Left lung (tissue), 4 donors: ENCODE measurements at regions not wholly inside any gene's neighbourhood (a gene's known extent, or its start where the extent isn't known, plus 50 kb on each side); places are given as distances from the start of the nearest gene placed in this dataset.

ENCODE experiments used
- ATAC-seq: fragments of 200-7000 bp; cut with Tn5 transposase; one replicate; pipeline ENCODE4 v1.9.1; 2020; ENCODE audit warnings: moderate library complexity
- DNase-seq, 4 donors: peaks; one replicate each; pipeline ENCODE4 v3.0.0-alpha.2; 2013 to 2020
- H3K27ac ChIP-seq, 2 donors: fragments of 200-600 bp; sonication (generic) in 1 of 2; one replicate each; pipeline versions ENCODE4 v1.5.0 to v1.8.0; 2020 to 2021
- H3K27me3 ChIP-seq, 2 donors: fragments of 200-600 bp; sonication (generic) in 1 of 2; one replicate each; pipeline versions ENCODE4 v1.5.0 to v1.8.0; 2020 to 2021
- H3K36me3 ChIP-seq, 2 donors: fragments of 200-600 bp; sonication (generic) in 1 of 2; one replicate each; pipeline versions ENCODE4 v1.5.0 to v1.8.0; 2020 to 2021
- H3K4me1 ChIP-seq, 2 donors: fragments of 200-600 bp; one replicate each; pipeline ENCODE4 v1.8.0; 2021
- H3K4me3 ChIP-seq, 2 donors: fragments of 200-600 bp; sonication (generic) in 1 of 2; one replicate each; pipeline versions ENCODE4 v1.5.0 to v1.8.0; 2020 to 2021; ENCODE audit warnings: mild to moderate bottlenecking in 1 of 2
- H3K9me3 ChIP-seq, 2 donors: fragments of 200-600 bp; sonication (generic) in 1 of 2; one replicate each; pipeline versions ENCODE4 v1.5.0 to v1.8.0; 2020 to 2021
- CTCF ChIP-seq, 2 donors: fragments of 200-600 bp; sonication (generic) in 1 of 2; IDR thresholded peaks; one replicate each; pipeline versions ENCODE4 v1.5.0 to v1.8.0; 2021; ENCODE audit warnings: antibody characterized with exemption in 2 of 2
- intact Hi-C, 2 donors: fragments of 100-400 bp; cut with DNase I; formaldehyde crosslinking; loops; one replicate each; pipeline versions ENCODE4 v1.11.2 to v1.14.2; 2022
- donor health status: DM: no; HTN: yes; CAD: no.
- donor health status: DM: no; HTN: no; CAD: no.

GRCh38 chr5:67493676-67494075 is 297.1 kb upstream of the CD180 start:
- H3K9me3 ChIP-seq, result no peaks in the 10 kb centered on the region
- H3K27ac ChIP-seq, result no peak overlapping the region
- intact Hi-C loops, result no loop called here
- ATAC-seq (peak; percentile 78), DNase-seq (peak in 1 of 4 donors; percentile 38)
- no peak overlapping the region for H3K4me3 ChIP-seq
- no peaks in the 10 kb centered on the region for H3K27me3 ChIP-seq
- no peaks in the 10 kb centered on the region for H3K4me1 ChIP-seq
- no peak for TF ChIP-seq CTCF (IDR thresholded peaks at IDR 0.05)
- H3K36me3 ChIP-seq, result no peaks in the 10 kb centered on the region

- H3K4me3 ChIP-seq, result peak overlapping the region; percentile 4 to 9
- no peaks in the 10 kb centered on the region for H3K4me1 ChIP-seq
- H3K36me3 ChIP-seq, result no peaks in the 10 kb centered on the region
- DNase-seq (peak in 2 of 4 donors; percentile 43 to 60), ATAC-seq (peak; percentile 80)
- no peaks in the 10 kb centered on the region for H3K9me3 ChIP-seq
- TF ChIP-seq CTCF (IDR thresholded peaks at IDR 0.05), result no peak
- peak overlapping the region; percentile 59 to 77 for H3K27ac ChIP-seq
- no peaks in the 10 kb centered on the region for H3K27me3 ChIP-seq
- intact Hi-C loops, result no loop called here
These were observed 294.1 kb upstream of the CD180 start for GRCh38 chr5:67490543-67491321.

GRCh38 chr5:67488885-67489284 is 292.3 kb upstream of the CD180 start:
- no peak for ATAC-seq
- peak overlapping the region in 1 of 2 donors; percentile 1 for H3K4me3 ChIP-seq
- H3K27ac ChIP-seq, result peak overlapping the region; percentile 16 to 46
- no peak for TF ChIP-seq CTCF (IDR thresholded peaks at IDR 0.05)
- H3K9me3 ChIP-seq, result no peaks in the 10 kb centered on the region
- DNase-seq, result no peak
- H3K4me1 ChIP-seq, result no peaks in the 10 kb centered on the region
- H3K36me3 ChIP-seq, result no peaks in the 10 kb centered on the region
- intact Hi-C loops, result no loop called here
- H3K27me3 ChIP-seq, result no peaks in the 10 kb centered on the region

GRCh38 chr5:67487862-67488261 is 291.3 kb upstream of the CD180 start:
- H3K27me3 ChIP-seq, result no peaks in the 10 kb centered on the region
- no peaks in the 10 kb centered on the region for H3K36me3 ChIP-seq
- no peaks in the 10 kb centered on the region for H3K4me1 ChIP-seq
- no peaks in the 10 kb centered on the region for H3K9me3 ChIP-seq
- no peak overlapping the region for H3K4me3 ChIP-seq
- no peak overlapping the region for H3K27ac ChIP-seq
- intact Hi-C loops, result no loop called here
- no peak for TF ChIP-seq CTCF (IDR thresholded peaks at IDR 0.05)
- DNase-seq (no peak), ATAC-seq (no peak)

GRCh38 chr5:67483453-67484030 is 286.9 kb upstream of the CD180 start:
- ATAC-seq (no peak), DNase-seq (no peak)
- Histone ChIP-seq H3K4me3 (no peak overlapping the region), H3K36me3 (no peaks in the 10 kb centered on the region), H3K4me1 (no peaks in the 10 kb centered on the region), H3K9me3 (no peaks in the 10 kb centered on the region), H3K27me3 (no peaks in the 10 kb centered on the region), H3K27ac (no peak overlapping the region)
- TF ChIP-seq CTCF (IDR thresholded peaks at IDR 0.05), result no peak
- intact Hi-C loops, result no loop called here
